ENCODE measurements at regions not wholly inside any gene's neighbourhood (a gene's known extent, or its start where the extent isn't known, plus 50 kb on each side); places are given as distances from the start of the nearest gene placed in this dataset.

DNA sequence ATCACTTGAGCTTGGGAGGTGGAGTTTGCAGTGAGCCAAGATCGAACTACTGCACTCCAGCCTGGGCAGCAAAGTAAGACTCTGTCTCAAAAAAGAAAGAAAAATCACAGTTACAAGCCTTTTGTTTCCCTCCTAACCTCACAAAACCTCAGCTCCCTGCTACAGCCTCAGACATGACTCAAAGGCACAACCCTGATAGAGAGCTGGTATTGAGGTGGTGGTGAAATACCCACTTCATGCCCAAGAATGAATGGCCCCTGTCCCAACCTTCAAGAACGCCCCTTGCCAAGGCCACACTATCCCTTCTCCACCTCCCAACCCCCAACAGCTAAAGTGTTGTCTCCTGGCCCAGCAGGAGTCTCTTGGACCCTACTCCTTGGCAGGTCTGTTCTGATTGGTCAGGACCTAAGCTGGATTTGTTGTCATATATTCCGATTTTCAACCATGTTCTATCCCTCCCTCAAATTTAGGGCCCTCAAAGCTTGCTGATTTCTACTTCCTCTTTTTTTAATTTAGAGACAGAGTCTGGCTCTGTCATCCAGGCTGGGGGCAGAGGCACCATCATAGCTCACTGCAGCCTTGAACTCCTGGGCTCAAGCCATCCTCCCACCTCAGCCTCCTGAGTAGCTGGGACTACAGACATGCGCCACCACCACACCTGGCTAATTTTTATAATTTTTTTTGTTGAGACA lies 61.9 kb upstream of the BZW1 start:
- TF ChIP-seq, protein P1, sequence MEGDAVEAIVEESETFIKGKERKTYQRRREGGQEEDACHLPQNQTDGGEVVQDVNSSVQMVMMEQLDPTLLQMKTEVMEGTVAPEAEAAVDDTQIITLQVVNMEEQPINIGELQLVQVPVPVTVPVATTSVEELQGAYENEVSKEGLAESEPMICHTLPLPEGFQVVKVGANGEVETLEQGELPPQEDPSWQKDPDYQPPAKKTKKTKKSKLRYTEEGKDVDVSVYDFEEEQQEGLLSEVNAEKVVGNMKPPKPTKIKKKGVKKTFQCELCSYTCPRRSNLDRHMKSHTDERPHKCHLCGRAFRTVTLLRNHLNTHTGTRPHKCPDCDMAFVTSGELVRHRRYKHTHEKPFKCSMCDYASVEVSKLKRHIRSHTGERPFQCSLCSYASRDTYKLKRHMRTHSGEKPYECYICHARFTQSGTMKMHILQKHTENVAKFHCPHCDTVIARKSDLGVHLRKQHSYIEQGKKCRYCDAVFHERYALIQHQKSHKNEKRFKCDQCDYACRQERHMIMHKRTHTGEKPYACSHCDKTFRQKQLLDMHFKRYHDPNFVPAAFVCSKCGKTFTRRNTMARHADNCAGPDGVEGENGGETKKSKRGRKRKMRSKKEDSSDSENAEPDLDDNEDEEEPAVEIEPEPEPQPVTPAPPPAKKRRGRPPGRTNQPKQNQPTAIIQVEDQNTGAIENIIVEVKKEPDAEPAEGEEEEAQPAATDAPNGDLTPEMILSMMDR (conservative IDR thresholded peaks at IDR 0.05; ENCODE audit: low read length): no peak
- TF ChIP-seq EZH2phosphoT487 (IDR thresholded peaks at IDR 0.05; ENCODE audit: borderline replicate concordance, low read depth, low read length): no peak
